Left renal pelvis (tissue), 4 donors: ENCODE measurements at regions not wholly inside any gene's neighbourhood (a gene's known extent, or its start where the extent isn't known, plus 50 kb on each side); places are given as distances from the start of the nearest gene placed in this dataset.

Experiments used
- DNase-seq, 4 donors: peaks; one replicate each; pipeline ENCODE4 v3.0.0-alpha.2; 2013; ENCODE audit warnings: low read depth in 4 of 4, low spot score in 3 of 4

- DNase-seq, result no peak
Measured at GRCh38 chr2:120826716-120827410, 91.2 kb downstream of the GLI2 start.

- no peak for DNase-seq
Measured at GRCh38 chr2:120828066-120828465, 92.4 kb downstream of the GLI2 start.

- DNase-seq, result no peak
Measured at GRCh38 chr2:120828829-120829632, 93.4 kb downstream of the GLI2 start.

- no peak for DNase-seq
Measured at GRCh38 chr2:120829633-120830025, 94.0 kb downstream of the GLI2 start.

GRCh38 chr2:120830096-120830830 is 94.6 kb downstream of the GLI2 start:
- DNase-seq, result no peak

GRCh38 chr2:120831086-120831485 is 95.4 kb downstream of the GLI2 start:
- DNase-seq, result no peak

GRCh38 chr2:120831891-120832290 is 96.2 kb downstream of the GLI2 start:
- DNase-seq, result no peak

- DNase-seq, result no peak
Measured at GRCh38 chr2:120832296-120833070, 96.8 kb downstream of the GLI2 start.

GRCh38 chr2:120833127-120833675 is 97.5 kb downstream of the GLI2 start:
- DNase-seq, result no peak

GRCh38 chr2:120834206-120834605 is 98.5 kb downstream of the GLI2 start:
- DNase-seq, result no peak

- no peak for DNase-seq
Measured at GRCh38 chr2:120836281-120836680, 100.6 kb downstream of the GLI2 start.

GRCh38 chr2:120840795-120841487 is 105.3 kb downstream of the GLI2 start:
- DNase-seq, result no peak

- DNase-seq, result no peak
Measured at GRCh38 chr2:120842456-120843439, 107.1 kb downstream of the GLI2 start.

GRCh38 chr2:120844070-120844738 is 108.5 kb downstream of the GLI2 start:
- no peak for DNase-seq

GRCh38 chr2:120845277-120845676 is 109.6 kb downstream of the GLI2 start:
- no peak for DNase-seq

- DNase-seq, result no peak
Measured at GRCh38 chr2:120846406-120847095, 110.9 kb downstream of the GLI2 start.

GRCh38 chr2:120847700-120848321 is 112.1 kb downstream of the GLI2 start:
- DNase-seq, result peak in 2 of 4 donors; percentile 37 to 44
